HL-60/S4 treated with retinoic acid at 250 ng/mL for 4 days and 3 days (cell line): ENCODE measurements at regions not wholly inside any gene's neighbourhood (a gene's known extent, or its start where the extent isn't known, plus 50 kb on each side); places are given as distances from the start of the nearest gene placed in this dataset.

Experiments used
- in situ Hi-C: fragments of 300-500 bp; cut with MboI; formaldehyde crosslinking; loops from 2 replicates; pipeline ENCODE4 v1.7.0; 2022; ENCODE audit warnings: low sequenced_read_pairs

- in situ Hi-C loops: no loop called here
Measured at GRCh38 chr4:138964716-138965426, 50.7 kb upstream of the NOCT start.

DNA sequence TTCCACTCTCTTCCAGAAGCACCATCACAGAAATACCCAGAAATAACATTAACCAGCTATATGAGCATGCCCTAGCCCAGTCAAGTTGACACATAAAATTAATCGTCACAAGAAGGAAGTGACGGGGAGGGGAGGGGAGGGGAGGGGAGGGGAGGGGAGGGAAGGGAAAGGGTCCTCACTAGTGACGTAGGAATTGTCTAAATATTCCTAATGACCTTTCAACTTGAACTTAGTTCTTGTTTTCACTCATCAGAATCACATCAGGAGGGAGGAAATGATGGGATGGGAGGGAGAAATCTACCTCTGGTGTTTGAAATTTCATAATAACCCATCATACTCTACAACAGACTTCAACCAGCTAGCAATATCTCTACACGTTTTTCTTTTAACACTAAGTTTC is 52.2 kb upstream of the NOCT start:
- in situ Hi-C loops: no loop called here

- in situ Hi-C loops: no loop called here
Measured at GRCh38 chr4:138961664-138962063, 53.9 kb upstream of the NOCT start.

DNA sequence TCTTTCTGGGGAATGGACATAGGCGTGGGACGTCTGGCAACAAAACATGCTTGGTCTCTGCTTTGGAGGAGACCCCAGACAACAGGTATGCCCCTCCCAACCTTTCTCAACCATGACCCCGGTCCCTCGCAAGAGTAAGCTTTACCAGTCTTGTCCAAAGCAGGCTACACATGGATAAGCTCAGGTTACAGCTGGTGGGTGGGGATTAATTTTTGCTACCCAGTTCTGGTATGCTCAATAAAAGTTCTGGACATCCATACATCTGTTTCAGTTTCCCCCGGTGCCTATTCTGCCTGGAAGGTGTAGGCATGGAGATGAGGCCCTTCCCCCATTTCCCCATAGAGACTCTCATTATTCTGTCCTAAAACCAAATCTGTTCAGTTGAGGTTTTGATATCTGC is 54.5 kb upstream of the NOCT start:
- in situ Hi-C loops: no loop called here

DNA sequence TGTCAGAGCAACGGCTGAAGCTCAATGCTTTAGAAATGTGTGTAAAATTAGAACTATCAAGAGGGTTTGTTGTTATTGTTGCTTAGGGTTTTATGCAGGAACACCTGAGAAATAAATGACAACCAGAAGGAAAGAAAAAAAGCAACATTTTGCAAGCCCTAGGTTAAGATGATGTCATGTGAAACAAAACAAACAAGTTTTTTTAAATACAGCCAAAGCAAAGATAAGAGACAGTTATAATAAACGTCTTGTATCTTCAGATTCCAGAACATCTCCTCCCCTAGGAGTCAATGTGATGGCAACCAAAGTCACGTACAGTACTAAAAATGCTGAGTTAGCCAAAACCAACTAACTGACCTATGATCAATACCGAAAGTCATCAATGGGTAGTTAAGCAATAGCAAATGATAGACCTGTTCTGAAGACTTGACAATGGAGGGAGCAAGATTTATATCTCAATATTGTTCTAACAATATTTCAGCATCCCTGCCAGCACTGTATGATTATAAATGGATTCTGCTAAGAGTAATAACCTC is 55.3 kb upstream of the NOCT start:
- in situ Hi-C loops: no loop called here

GRCh38 chr4:138959097-138959815 is 56.3 kb upstream of the NOCT start:
- in situ Hi-C loops: no loop called here

GRCh38 chr4:138958519-138958918 is 57.1 kb upstream of the NOCT start:
- in situ Hi-C loops: no loop called here

DNA sequence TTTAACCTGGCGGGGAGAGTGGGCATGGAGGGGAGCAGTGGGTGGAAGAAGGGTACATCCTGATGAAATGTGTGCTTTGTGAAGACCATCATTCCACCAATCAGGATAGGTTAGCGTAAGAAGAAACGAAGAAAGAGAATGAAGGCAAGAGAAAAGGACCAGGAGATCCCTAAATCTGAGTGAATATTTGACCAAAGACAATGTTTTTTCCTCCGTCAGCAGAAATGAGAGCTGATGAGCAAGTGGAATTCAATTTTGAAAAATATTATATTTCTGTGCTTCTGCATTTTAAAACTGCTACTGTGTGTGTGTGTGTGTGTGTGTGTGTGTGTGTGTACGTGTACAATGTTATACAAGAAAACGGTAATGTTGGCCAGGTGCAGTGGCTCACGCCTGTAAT is 58.3 kb upstream of the NOCT start:
- in situ Hi-C loops: no loop called here

DNA sequence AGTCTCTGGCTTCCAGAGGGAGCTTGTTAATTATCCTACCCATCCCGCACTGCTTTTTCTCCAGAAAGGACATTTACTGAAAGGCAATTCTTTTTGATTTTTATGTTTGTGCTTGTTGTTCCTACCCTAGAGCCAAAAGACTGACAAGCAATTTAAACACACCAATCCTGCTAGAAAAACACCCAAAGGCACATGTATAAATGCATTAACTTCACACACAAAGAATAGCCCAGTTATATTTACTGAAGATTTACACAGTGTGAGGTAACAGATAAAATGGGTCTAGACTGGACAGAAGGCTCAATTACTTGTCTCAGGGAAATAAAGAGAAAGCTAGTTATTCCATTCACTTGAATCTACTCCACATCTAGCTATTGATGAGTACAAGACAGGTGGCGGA is 61.2 kb upstream of the NOCT start:
- in situ Hi-C loops: no loop called here

GRCh38 chr4:138953961-138954371 is 61.6 kb upstream of the NOCT start:
- in situ Hi-C loops: no loop called here

DNA sequence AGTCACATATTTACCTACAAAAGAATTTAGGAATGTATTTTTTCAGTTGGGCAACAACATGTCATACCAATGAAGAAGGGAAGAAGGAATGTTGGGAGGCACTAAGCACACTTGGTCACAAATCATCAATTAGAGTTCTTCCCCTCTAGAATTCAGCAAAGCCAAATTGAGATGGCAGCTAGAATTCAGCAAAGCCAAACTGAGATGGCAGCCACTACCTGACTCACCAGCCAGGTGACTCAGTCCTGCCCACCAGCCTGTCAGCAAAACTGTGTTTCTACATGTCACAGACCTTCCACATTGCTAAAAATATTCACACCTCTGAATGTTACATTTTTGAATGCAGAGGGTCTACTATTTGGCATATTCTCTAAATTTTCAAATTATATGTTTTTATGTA is 63.2 kb upstream of the NOCT start:
- in situ Hi-C loops: no loop called here

GRCh38 chr4:138951764-138952163 is 63.8 kb upstream of the NOCT start:
- in situ Hi-C loops: no loop called here

DNA sequence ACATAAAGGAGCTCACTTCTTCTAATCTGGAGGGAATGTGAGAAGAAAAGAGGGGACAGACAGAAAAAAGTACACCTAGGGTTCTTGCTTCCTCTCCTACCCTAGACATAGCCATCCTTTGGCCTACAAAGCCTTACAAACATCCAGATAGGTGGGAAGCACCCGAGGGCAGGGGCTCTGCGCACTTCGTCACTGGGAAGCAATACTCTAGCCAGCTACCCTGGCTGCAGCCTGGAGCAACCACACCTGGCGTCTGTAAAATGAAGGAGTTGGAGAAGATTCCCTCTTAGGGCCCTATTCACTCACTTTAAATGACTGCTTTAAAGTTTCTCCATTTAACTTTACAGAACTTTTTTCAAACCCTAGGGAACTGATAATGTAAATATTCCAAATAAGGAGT is 65.7 kb upstream of the NOCT start:
- in situ Hi-C loops: no loop called here

- in situ Hi-C loops: no loop called here
Measured at GRCh38 chr4:138948918-138949317, 66.7 kb upstream of the NOCT start.

GRCh38 chr4:138946306-138946705 is 69.3 kb upstream of the NOCT start:
- in situ Hi-C loops: no loop called here

- in situ Hi-C loops: no loop called here
Measured at GRCh38 chr4:138945840-138946239, 69.7 kb upstream of the NOCT start.

GRCh38 chr4:138945401-138945800 is 70.2 kb upstream of the NOCT start:
- in situ Hi-C loops: no loop called here

DNA sequence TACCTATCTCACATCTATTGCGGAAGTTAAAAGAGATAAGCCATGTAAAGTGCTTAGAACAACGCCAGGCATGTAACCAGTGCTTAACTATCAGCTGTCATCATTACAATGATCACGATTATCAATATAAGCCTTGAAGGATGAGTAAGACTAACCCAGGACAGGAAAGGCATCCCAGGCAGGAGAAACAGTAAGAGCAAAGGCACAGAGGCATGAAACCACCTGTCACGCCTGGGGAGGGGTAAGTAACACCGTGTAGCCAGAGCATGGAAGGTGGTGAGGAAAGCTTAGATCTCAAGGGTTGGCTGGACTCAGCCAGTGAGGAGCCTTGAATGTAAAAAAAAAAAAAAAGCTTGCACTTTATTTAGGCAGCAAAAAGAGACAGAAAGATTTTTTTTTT is 71.7 kb upstream of the NOCT start:
- in situ Hi-C loops: no loop called here

DNA sequence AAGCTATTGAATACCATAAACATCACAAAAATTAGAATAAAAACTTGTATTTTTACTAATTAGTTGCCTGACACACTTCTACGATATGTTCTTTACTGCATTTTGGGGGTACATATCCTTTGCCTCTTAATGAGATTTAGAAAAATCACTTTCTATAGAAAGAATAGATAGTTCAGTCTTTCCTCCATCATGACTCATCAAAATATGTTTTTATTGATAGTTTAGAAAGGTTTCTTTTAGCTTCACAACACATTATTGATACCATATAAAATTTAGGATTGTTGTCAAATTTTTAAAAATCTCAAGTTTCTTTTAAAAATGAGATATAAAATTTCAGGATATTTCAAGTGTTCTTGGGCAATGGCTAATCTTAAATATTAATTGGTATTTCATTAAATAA is 74.5 kb upstream of the NOCT start:
- in situ Hi-C loops: no loop called here

DNA sequence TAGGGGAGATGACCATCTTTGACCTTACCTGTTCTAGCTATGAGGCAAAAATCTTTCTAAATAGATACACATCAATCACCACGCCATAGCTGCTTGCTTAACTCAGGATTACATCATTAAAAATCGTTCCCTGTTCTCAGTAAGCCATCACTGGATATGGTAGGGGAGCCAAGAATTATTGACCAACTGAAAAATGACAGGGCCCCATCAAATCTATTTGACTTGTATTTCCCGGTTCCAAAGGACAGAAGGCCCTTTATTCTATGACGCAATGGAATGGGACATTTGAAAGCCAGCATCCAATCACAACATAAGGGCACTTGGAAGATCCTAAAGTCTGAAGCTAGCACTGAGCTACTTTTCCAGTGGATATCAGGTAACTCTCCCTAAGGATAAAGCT is 75.6 kb upstream of the NOCT start:
- in situ Hi-C loops: no loop called here

DNA sequence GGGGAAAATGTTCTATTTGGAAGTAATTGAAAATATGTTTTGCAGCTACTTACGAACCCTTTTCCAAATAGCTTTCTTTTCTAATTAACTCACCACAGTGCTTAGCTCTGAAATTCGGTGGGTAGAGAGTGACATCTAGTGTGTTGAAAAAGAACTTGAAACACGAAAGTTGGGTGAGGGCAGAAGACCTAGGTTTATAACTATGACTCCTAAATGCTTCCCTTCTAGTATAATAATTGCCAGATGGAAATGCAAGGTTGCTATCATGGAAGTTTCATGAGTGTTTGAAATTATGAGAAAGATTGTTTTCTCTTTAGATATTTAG is 77.3 kb upstream of the NOCT start:
- in situ Hi-C loops: no loop called here

- in situ Hi-C loops: no loop called here
Measured at GRCh38 chr4:138935135-138935807, 80.3 kb upstream of the NOCT start.
